ENCODE measurements at regions not wholly inside any gene's neighbourhood (a gene's known extent, or its start where the extent isn't known, plus 50 kb on each side); places are given as distances from the start of the nearest gene placed in this dataset.

- no peak for TF ChIP-seq CTCF (IDR thresholded peaks at IDR 0.05)
- no peak for TF ChIP-seq POLR2A (IDR thresholded peaks at IDR 0.05)
Measured at GRCh38 chr20:52612046-52612632, 360.0 kb upstream of the TSHZ2 start.
